GM23338 (cell line): ENCODE measurements at regions not wholly inside any gene's neighbourhood (a gene's known extent, or its start where the extent isn't known, plus 50 kb on each side); places are given as distances from the start of the nearest gene placed in this dataset.

ENCODE experiments used
- CREB1 ChIP-seq: fragments of 250-450 bp; sonication (Bioruptor Pico); IDR thresholded peaks from 2 replicates; pipeline ENCODE4 v1.5.0; 2020; ENCODE audit warnings: low read depth, mild to moderate bottlenecking, moderate library complexity
- EZH2 ChIP-seq: fragments of 200-600 bp; sonication (generic); IDR thresholded peaks from one replicate; pipeline ENCODE4 v1.8.0; 2017; ENCODE audit warnings: antibody characterized with exemption, mild to moderate bottlenecking, low read depth; ENCODE audit not compliant: unreplicated experiment
- EZH2phosphoT487 ChIP-seq: fragments of 200-600 bp; sonication (generic); IDR thresholded peaks from one replicate; pipeline ENCODE4 v1.8.1; 2018; ENCODE audit warnings: antibody characterized with exemption; ENCODE audit not compliant: unreplicated experiment
- JUNB ChIP-seq: IDR thresholded peaks from one replicate; pipeline ENCODE4 v1.6.1; 2016; ENCODE audit warnings: antibody characterized with exemption; ENCODE audit not compliant: unreplicated experiment
- NANOG ChIP-seq: IDR thresholded peaks from 2 replicates; pipeline ENCODE4 v1.6.1; 2016; ENCODE audit warnings: antibody characterized with exemption, borderline replicate concordance
- POLR2AphosphoS5 ChIP-seq: IDR thresholded peaks from 2 replicates; pipeline ENCODE4 v1.6.1; 2016; ENCODE audit warnings: antibody characterized with exemption, low read depth
- REST ChIP-seq: IDR thresholded peaks from one replicate; pipeline ENCODE4 v1.6.1; 2018; ENCODE audit warnings: antibody characterized with exemption; ENCODE audit not compliant: unreplicated experiment
- ZNF114 ChIP-seq: fragments of 250-450 bp; sonication (Bioruptor Pico); IDR thresholded peaks from 2 replicates; pipeline ENCODE4 v1.5.0; 2020; ENCODE audit warnings: mild to moderate bottlenecking, moderate library complexity
- ZNF331 ChIP-seq: fragments of 250-450 bp; sonication (Bioruptor Pico); IDR thresholded peaks from 2 replicates; pipeline ENCODE4 v1.5.0; 2020; ENCODE audit warnings: low read depth, mild to moderate bottlenecking, moderate library complexity
- TF ChIP-seq, protein P1 (sequence below), 2 experiments: fragments of 200-600 bp in 1 of 2; sonication (generic) in 1 of 2; conservative IDR thresholded peaks; 2 replicates each; pipeline versions ENCODE4 v1.5.1 to v1.6.1; 2016 to 2017; ENCODE audit warnings: antibody characterized with exemption in 2 of 2, low read depth in 2 of 2, mild to moderate bottlenecking in 2 of 2, moderate library complexity in 1 of 2

DNA sequence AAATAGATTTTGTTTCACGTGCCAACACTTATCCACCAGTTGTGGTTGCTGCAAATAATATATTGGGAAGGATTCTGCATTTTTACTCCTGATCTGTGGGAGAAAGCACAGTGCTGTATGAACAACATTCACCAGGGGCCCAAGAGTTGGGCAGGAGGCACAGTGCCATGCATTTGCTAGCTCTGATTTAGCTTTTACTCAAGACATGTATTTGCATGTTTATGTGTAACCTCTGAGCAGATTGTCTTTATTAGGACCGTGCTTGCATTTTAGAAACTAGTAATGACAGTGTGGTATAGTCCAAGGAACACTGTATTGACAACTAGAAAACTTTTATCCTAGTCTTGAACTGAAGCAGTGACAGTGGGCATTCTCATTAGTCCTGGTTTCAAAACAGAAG, 133.9 kb upstream of the B3GALT2 start:
- TF ChIP-seq, protein P1, sequence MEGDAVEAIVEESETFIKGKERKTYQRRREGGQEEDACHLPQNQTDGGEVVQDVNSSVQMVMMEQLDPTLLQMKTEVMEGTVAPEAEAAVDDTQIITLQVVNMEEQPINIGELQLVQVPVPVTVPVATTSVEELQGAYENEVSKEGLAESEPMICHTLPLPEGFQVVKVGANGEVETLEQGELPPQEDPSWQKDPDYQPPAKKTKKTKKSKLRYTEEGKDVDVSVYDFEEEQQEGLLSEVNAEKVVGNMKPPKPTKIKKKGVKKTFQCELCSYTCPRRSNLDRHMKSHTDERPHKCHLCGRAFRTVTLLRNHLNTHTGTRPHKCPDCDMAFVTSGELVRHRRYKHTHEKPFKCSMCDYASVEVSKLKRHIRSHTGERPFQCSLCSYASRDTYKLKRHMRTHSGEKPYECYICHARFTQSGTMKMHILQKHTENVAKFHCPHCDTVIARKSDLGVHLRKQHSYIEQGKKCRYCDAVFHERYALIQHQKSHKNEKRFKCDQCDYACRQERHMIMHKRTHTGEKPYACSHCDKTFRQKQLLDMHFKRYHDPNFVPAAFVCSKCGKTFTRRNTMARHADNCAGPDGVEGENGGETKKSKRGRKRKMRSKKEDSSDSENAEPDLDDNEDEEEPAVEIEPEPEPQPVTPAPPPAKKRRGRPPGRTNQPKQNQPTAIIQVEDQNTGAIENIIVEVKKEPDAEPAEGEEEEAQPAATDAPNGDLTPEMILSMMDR (conservative IDR thresholded peaks at IDR 0.05; ENCODE audit: low read depth in 2 of 2), result no peak
- TF ChIP-seq CREB1, result no peak
- no peak for TF ChIP-seq EZH2
- TF ChIP-seq POLR2AphosphoS5, result no peak
- TF ChIP-seq JUNB, result no peak
- no peak for TF ChIP-seq ZNF114 (CRISPR knock-in tag)
- no peak for TF ChIP-seq EZH2phosphoT487
- no peak for TF ChIP-seq REST
- no peak for TF ChIP-seq NANOG
- no peak for TF ChIP-seq ZNF331 (CRISPR knock-in tag)
